ENCODE measurements at regions not wholly inside any gene's neighbourhood (a gene's known extent, or its start where the extent isn't known, plus 50 kb on each side); places are given as distances from the start of the nearest gene placed in this dataset.
"Not testable (repeated sequence)": the region's sequence is repeated elsewhere in the genome, so short reads cannot be mapped to it uniquely, and the experiment has no call there.

- H3K9me3 ChIP-seq; intact Hi-C loops (cut with DNase I): not testable (repeated sequence)
- H3K27ac ChIP-seq: peak overlapping the region in 1 of 2 donors; percentile 24
These were observed 177.7 kb downstream of the OR4F29 start for GRCh38 chr1:273772-274171.

DNA sequence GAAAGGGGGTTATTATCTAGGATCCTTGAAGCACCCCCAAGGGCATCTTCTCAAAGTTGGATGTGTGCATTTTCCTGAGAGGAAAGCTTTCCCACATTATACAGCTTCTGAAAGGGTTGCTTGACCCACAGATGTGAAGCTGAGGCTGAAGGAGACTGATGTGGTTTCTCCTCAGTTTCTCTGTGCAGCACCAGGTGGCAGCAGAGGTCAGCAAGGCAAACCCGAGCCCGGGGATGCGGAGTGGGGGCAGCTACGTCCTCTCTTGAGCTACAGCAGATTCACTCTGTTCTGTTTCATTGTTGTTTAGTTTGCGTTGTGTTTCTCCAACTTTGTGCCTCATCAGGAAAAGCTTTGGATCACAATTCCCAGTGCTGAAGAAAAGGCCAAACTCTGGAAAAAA is 183.7 kb downstream of the OR4F29 start:
- H3K4me1 ChIP-seq; H3K27me3 ChIP-seq; ATAC-seq; intact Hi-C loops (cut with DNase I); H3K4me3 ChIP-seq; H3K27ac ChIP-seq; H3K9me3 ChIP-seq; H3K36me3 ChIP-seq: not testable (repeated sequence)
- DNase-seq: peak; percentile 11 to 90 (median 51)
- peak; percentile 19 to 58 for TF ChIP-seq CTCF (IDR thresholded peaks at IDR 0.05)

More at GRCh38 chr1:273772-274171, 177.7 kb downstream of the OR4F29 start:
- not testable (repeated sequence) for H3K4me1 ChIP-seq, ATAC-seq, H3K4me3 ChIP-seq, H3K36me3 ChIP-seq, H3K27me3 ChIP-seq, DNase-seq
